T-helper 2 cell (primary cell): ENCODE measurements at regions not wholly inside any gene's neighbourhood (a gene's known extent, or its start where the extent isn't known, plus 50 kb on each side); places are given as distances from the start of the nearest gene placed in this dataset.
"Not testable (repeated sequence)": the region's sequence is repeated elsewhere in the genome, so short reads cannot be mapped to it uniquely, and the experiment has no call there.

ENCODE experiments used
- DNase-seq, 5 experiments: peaks; one replicate each; pipeline versions ENCODE4 v3.0.0 to v3.0.0-alpha.2; 2012 to 2022

GRCh38 chr12:125512541-125513298 lies 447.5 kb downstream of the AACS start:
- no peak for DNase-seq

DNA sequence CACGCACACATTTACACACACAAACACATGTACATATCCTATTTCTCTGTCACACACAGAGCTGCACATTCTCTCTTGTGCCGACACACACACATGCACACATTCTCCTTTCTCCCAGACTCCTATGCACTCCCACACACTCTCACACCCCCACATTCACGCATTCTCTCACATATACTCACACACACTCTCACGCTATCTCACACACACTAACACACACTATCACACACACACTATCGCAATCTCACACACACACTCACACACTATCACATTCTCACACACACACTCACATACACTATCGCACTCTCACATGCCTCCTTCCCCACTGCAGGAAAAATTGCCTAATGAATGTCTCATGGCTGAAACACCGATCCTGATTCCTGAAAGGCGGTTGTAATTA lies 450.7 kb downstream of the AACS start:
- no peak for DNase-seq

DNA sequence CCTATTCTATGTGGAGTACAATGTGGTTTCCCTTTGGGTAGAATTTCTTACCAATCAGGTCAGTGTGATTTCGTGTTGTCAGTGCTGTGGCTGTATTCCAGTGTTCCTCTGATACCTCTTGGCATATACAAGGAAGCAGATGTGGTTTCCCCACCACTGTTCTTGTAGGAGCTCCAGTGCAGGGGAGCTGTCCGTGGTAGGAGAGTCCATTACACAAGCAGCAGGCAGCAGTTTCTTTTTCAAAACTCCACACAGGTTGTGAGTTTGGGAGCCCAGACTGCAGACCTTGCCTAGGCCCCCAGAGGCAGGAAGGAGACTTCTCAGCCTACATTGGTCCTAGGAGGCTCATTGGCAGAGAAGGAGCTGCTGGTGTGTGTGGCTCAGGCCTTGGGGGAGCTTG lies 452.8 kb downstream of the AACS start:
- no peak for DNase-seq

DNA sequence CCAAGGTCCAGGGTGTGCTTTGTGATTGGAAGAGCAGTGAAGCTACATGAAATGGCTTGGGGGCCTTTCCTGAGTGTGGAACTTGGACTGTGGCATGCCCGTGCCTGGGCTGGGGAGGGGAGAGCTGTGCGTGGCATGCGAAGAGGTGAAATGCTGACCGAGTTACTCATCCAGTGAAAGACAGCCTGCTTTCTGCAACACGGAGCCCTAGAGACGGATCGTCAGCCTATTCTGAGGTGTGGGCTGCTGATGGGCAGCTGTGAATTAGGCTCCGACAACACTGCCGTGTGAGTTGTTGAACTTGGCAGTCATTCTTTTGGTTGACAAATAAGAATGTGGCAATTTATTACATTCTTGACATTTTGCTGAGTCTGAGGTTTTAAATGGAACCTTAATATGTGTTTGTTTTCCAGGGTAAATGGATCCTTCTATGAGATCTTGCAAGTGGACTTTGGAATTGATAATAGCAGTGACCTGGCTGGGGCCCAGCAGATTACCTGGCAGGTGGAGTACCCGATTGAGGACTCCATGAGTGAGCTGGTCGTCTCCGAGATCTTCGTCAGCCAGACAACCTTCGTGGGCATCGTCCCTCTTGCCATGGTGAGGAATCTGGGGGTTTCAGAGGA lies 453.9 kb downstream of the AACS start:
- DNase-seq: no peak

DNA sequence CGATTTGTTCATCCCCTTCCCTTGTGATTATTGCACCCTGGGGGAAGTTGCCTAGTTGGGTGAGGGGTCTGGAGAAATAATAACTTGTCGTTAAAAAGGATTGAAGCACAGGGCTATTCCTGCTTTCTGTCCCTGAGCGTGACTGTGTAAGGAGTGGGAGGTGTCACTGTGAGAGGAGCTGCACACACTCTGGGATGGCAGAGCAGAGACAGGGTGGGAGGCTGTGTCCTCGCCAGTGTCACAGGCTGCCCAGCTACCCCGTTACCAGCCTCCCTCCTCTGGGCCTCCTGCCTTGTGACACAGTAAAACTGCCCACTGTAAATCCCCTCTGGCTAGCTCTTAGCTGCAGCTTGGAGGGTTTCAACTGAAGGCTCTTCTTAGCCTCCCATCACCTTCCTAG lies 460.6 kb downstream of the AACS start:
- no peak for DNase-seq

GRCh38 chr12:125528281-125528680 lies 463.0 kb downstream of the AACS start:
- no peak for DNase-seq

DNA sequence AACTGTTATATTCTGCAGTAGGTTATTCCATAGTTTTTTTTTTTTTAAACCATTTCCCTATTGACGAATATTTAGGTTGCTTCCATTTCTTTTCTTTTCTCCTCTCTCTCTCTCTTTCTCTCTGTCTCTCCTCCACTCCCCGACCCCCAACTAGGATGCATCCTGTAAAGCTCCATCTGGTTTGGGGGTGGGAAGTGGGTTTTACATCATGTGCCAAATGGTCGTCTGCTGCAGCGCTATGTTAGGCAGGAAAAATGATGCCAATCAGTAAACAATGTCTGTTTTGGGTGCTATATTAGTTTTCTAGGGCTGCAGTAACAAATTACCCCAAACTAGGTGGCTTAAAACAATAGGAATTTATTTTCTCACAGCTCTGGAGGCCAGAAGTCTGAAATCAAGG lies 465.0 kb downstream of the AACS start:
- no peak for DNase-seq

DNA sequence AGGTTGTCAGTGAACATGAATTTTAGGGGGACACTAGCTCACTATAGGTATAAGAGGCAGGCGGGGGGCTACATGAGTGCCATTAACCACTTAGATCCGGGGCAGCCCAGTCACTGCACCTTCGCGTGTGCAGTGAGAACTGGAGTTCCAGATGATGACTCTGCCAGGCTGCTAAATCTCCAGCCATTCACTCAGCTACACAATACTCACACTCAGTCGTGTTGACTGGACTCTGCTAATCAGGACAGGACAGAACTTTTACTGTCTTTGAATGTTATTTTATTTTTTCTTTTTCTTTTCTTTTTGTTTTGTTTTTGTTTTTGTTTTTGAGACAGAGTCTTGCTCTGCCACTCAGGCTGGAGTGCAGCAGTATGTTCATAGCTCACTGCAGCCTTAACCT lies 465.6 kb downstream of the AACS start:
- DNase-seq: no peak

DNA sequence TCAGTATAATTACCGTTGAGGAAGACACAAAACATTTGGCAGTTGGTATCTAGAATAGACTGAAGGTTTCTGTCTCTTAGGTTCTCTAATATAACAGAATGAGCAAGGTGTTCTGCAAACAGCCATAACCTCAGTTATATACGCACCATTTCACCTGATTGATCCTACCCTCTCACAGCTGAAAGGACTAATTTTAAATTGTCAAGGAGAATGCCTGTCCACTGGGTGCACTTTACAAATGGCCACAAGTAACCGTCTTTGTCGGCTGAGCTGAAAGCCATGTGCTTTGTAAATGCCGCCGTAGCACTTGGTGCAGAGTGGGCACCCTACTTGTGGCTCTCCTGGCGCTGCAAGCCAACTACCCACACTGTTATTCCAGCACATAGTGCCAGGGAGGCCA lies 466.3 kb downstream of the AACS start:
- DNase-seq: no peak

- peak in 1 of 5 experiments; percentile 14 for DNase-seq
These were observed 468.3 kb downstream of the AACS start for GRCh38 chr12:125533434-125534029.

DNA sequence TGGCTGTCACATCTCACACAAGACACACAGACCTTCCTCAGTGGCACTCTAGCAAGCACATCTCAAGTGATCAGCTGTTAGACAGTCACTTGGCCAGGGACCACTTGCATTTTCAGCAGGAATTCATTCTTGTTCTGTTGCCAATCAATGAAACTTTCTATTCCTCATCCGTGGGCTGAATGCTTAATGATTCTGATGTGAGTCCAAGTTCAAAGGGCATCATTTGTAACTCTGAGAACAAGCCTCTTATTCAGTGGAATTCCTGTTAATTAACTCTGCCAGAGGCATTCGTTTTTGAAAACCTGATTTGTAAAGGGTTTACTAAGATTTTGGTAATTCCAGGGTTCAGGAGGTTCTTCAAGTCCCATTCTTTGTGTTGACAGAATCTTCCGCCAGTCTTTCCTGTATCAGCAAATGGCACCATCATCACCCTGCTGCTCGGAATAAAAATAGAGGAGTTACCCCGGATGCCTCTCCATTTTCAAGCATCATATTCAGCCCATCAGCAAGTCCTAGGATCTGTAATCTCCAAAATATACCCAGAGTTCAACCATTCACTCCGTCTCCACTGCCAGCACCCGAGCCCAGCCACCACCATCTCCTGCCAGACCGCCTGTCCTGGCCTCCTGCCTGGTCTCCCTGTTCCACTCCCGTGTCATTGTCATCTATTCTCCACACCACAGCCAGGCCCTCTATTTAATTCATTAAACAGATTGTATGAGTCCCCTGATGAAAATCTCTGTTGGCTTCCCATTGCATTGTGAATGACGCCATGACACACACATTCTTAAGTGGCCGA lies 473.4 kb downstream of the AACS start:
- DNase-seq: no peak

GRCh38 chr12:125540580-125541204 lies 475.5 kb downstream of the AACS start:
- DNase-seq: no peak

- no peak for DNase-seq
These were observed 479.7 kb downstream of the AACS start for GRCh38 chr12:125544960-125545359.

DNA sequence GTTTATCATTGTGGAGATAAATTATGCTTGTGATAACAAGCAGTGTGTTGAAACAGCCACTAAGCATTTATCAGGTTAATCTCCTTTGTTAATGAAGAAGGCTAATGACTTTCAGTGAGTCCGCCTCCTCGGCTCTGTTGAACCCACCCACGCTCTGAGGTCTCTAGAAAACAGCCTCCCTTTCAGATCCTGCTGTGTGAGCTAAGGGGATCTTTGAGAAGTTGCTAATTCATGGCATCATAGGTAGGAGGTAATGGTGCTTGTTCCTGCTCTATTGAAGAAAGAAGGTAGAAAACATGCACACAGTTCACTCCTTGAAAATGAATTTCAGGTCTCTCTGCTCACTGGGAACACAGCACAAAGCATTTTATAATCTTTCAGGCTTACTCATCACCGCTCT lies 483.9 kb downstream of the AACS start:
- DNase-seq: no peak

DNA sequence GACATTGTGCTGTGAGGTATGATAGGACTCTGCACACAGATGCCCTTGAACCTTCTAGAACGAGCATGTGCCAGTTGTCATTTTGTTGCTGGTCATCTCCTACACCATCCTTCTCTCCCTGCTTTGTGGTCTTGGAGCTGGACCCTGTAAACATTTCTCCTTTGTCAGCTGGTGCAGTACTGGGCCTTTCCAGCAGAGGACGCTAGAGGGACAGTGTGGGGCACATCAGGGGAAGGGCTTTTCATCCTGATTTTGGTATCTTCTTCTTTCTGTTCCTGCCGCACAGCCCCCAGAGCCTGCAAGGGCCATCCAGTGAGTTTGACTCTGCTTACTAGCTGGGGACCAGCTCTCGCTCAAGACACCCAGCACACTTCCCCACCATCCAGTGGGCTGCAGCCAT lies 484.6 kb downstream of the AACS start:
- no peak for DNase-seq

- DNase-seq: no peak
These were observed 487.1 kb downstream of the AACS start for GRCh38 chr12:125552295-125552694.

DNA sequence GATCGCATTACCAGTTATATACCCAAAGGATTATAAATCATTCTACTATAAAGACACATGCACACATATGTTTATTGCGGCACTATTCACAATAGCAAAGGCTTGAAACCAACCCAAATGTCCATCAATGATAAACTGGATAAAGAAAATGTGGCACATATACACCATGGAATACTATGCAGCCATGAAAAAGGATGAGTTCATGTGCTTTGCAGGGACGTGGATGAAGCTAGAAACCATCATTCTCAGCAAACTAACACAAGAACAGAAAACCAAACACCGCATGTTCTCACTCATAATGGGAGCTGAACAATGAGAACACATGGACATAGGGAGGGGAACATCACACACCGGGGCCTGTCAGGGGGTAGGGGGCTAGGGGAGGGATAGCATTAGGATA lies 495.8 kb downstream of the AACS start:
- not testable (repeated sequence) for DNase-seq

- DNase-seq: no peak
These were observed 499.5 kb downstream of the AACS start for GRCh38 chr12:125564753-125565152.

DNA sequence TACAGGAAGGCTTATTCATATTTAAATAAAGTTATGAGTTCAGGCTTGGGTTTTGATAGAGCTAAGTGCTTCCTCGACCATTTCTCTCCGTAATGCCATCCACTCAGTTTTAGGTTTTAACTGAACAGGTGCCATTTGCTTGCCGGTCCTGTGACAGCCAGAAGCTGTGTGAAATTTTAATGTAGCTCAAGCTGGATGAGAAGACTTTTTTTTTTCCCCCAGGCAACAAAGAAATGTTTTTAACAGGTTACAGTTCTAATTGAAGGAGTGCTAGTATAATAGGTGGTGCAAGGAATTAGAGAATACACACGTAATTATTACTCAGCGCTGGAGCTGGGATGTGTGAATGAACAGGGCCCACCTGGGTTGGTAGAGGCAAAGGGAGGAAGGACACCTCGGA lies 502.3 kb downstream of the AACS start:
- DNase-seq: no peak

- DNase-seq: no peak
These were observed 503.1 kb downstream of the AACS start for GRCh38 chr12:125568306-125568705.

- no peak for DNase-seq
These were observed 508.0 kb downstream of the AACS start for GRCh38 chr12:125573271-125573670.

DNA sequence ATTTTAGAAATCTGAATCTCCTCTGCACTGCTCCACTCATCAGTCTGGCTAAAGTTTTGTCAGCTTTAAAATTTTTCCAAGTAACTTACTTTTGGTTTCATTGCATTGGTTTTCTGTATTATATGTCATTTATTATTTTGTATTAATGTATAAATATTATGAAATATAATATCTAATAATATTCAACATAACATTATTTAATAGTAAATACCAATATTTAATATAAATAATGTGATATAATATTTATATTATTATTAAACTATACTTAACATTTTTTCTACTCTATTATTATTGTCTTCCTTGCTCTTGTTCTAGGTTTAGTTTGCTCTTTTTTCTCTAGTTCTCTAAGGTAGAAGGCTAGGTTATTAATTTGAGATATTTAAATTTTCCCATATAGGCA lies 512.1 kb downstream of the AACS start:
- DNase-seq: no peak

DNA sequence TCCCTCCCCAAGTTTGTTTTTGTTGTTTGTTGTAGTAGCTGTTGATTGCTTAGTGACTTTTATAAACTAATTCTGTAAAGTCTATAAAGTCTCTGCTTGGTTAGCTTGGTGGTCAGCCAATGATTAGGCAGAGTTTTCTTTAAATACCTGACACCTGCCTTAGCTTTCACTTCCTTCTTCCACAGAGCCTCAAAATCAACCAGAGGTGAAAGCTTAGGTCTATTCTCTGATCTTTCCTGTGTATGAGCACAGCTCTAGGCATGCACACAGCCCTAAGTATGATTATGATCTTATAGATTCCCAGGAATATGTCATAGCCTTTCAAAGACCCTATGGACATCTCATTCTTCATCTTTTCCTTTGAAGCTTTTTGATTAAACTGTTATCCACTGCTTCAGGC lies 514.7 kb downstream of the AACS start:
- no peak for DNase-seq
